Activated CD8-positive, alpha-beta memory T cell treated with anti-CD3 and anti-CD28 coated beads, Interleukin-2, amount 50 U/mL, for 1 hour (primary cell): ENCODE measurements at regions not wholly inside any gene's neighbourhood (a gene's known extent, or its start where the extent isn't known, plus 50 kb on each side); places are given as distances from the start of the nearest gene placed in this dataset.
"Not testable (repeated sequence)": the region's sequence is repeated elsewhere in the genome, so short reads cannot be mapped to it uniquely, and the experiment has no call there.

ENCODE experiments used
- DNase-seq: peaks from one replicate; pipeline ENCODE4 v3.0.0-alpha.2; 2020; ENCODE audit errors: extremely low read depth

- no peak for DNase-seq
Observed at GRCh38 chr7:9505516-9505915, 1072.1 kb downstream of the NXPH1 start.

- no peak for DNase-seq
Observed at GRCh38 chr7:9507290-9507689, 1073.9 kb downstream of the NXPH1 start.

- DNase-seq = no peak
Observed at GRCh38 chr7:9516662-9517061, 1083.3 kb downstream of the NXPH1 start.

- DNase-seq = no peak
Observed at GRCh38 chr7:9523579-9523978, 1090.2 kb downstream of the NXPH1 start.

GRCh38 chr7:9552431-9552830 lies 1119.0 kb downstream of the NXPH1 start:
- not testable (repeated sequence) for DNase-seq

GRCh38 chr7:9557853-9558252 lies 1124.4 kb downstream of the NXPH1 start:
- no peak for DNase-seq

GRCh38 chr7:9575716-9576115 lies 1142.3 kb downstream of the NXPH1 start:
- DNase-seq = no peak

GRCh38 chr7:9582824-9583223 lies 1149.4 kb downstream of the NXPH1 start:
- DNase-seq = no peak

GRCh38 chr7:9598411-9598810 lies 1165.0 kb downstream of the NXPH1 start:
- DNase-seq = no peak

GRCh38 chr7:9600974-9601373 lies 1167.6 kb downstream of the NXPH1 start:
- DNase-seq = no peak

- DNase-seq = no peak
Observed at GRCh38 chr7:9603291-9603690, 1169.9 kb downstream of the NXPH1 start.

- DNase-seq = no peak
Observed at GRCh38 chr7:9608560-9608959, 1175.2 kb downstream of the NXPH1 start.

- not testable (repeated sequence) for DNase-seq
Observed at GRCh38 chr7:9620899-9621298, 1187.5 kb downstream of the NXPH1 start.

GRCh38 chr7:9621306-9621902 lies 1188.0 kb downstream of the NXPH1 start:
- not testable (repeated sequence) for DNase-seq

- no peak for DNase-seq
Observed at GRCh38 chr7:9621927-9622326, 1188.5 kb downstream of the NXPH1 start.

GRCh38 chr7:9625953-9626352 lies 1192.5 kb downstream of the NXPH1 start:
- DNase-seq = no peak

GRCh38 chr7:9645756-9646155 lies 1212.3 kb downstream of the NXPH1 start:
- DNase-seq = no peak

GRCh38 chr7:9657257-9657656 lies 1223.8 kb downstream of the NXPH1 start:
- no peak for DNase-seq

GRCh38 chr7:9671979-9672917 lies 1238.8 kb downstream of the NXPH1 start:
- no peak for DNase-seq

- no peak for DNase-seq
Observed at GRCh38 chr7:9680713-9681112, 1247.3 kb downstream of the NXPH1 start.

- no peak for DNase-seq
Observed at GRCh38 chr7:9681284-9681683, 1247.9 kb downstream of the NXPH1 start.

GRCh38 chr7:9691286-9691685 lies 1257.9 kb downstream of the NXPH1 start:
- no peak for DNase-seq

GRCh38 chr7:9698375-9698774 lies 1265.0 kb downstream of the NXPH1 start:
- DNase-seq = no peak
